PFSK-1 (cell line): ENCODE measurements at regions not wholly inside any gene's neighbourhood (a gene's known extent, or its start where the extent isn't known, plus 50 kb on each side); places are given as distances from the start of the nearest gene placed in this dataset.

Experiments
- FOXP2 ChIP-seq: optimal IDR thresholded peaks from 2 replicates; pipeline ENCODE3; 2011; ENCODE audit warnings: borderline replicate concordance, control low read depth, inconsistent platforms; ENCODE audit not compliant: insufficient read depth; ENCODE audit errors: extremely low read length, extremely low read depth
- POLR2AphosphoS5 ChIP-seq: IDR thresholded peaks from 2 replicates; pipeline ENCODE4 v1.6.1; 2012; ENCODE audit warnings: low read depth, mild to moderate bottlenecking, control low read depth, low read length, moderate library complexity
- REST ChIP-seq, 2 experiments: IDR thresholded peaks; 2 replicates each; pipeline versions ENCODE4 v1.6.1 to v1.8.0; 2011 to 2012; ENCODE audit warnings: low read depth in 2 of 2, low read length in 2 of 2, control low read depth in 1 of 2, inconsistent platforms in 1 of 2, mild to moderate bottlenecking in 1 of 2, moderate library complexity in 1 of 2; ENCODE audit not compliant: insufficient read depth in 1 of 2
- SIN3A ChIP-seq: IDR thresholded peaks from 2 replicates; pipeline ENCODE4 v1.6.1; 2012; ENCODE audit warnings: mild to moderate bottlenecking, low read length, moderate library complexity, borderline replicate concordance; ENCODE audit not compliant: insufficient read depth
- TAF1 ChIP-seq: IDR thresholded peaks from 2 replicates; pipeline ENCODE4 v1.6.1; 2012; ENCODE audit warnings: low read length, control low read depth, borderline replicate concordance; ENCODE audit not compliant: insufficient read depth

- TF ChIP-seq POLR2AphosphoS5 (no peak), TAF1 (no peak), REST (IDR thresholded peaks at IDR 0.05; ENCODE audit: insufficient read depth in 1 of 2, low read depth in 2 of 2, low read length in 2 of 2) (no peak), SIN3A (no peak), FOXP2 (no peak)
Measured at GRCh38 chr2:215671691-215672090, 235.8 kb upstream of the FN1 start.
